HepG2 (cell line): ENCODE measurements at regions not wholly inside any gene's neighbourhood (a gene's known extent, or its start where the extent isn't known, plus 50 kb on each side); places are given as distances from the start of the nearest gene placed in this dataset.

Source experiments
- ATAC-seq: fragments of 200-7000 bp; cut with Tn5 transposase; 3 replicates; pipeline ENCODE4 v1.9.1; 2020; ENCODE audit warnings: mild to moderate bottlenecking, moderate library complexity
- BruUV-seq: library from RNA; stranded (reverse); fragments of 400-500 nt; replicated peaks from 2 replicates; lab custom pipeline; 2021; lab: Mats Ljungman, UMichigan
- CTCF ChIA-PET: fragments of 300-600 bp; formaldehyde crosslinking; extraction: SDS; loops from one replicate; lab custom pipeline; 2021; ENCODE audit warnings: low total read pairs, inconsistent platforms, low intra/inter-chr PET ratio; lab: Yijun Ruan, JAX
- POLR2A ChIA-PET: fragments of 350-600 bp; sonication (Branson Sonifier 250); formaldehyde crosslinking; loops from one replicate; lab custom pipeline; 2020; ENCODE audit warnings: antibody characterized with exemption, inconsistent platforms; lab: Yijun Ruan, JAX
- DNase-seq: peaks from one replicate; pipeline ENCODE4 v3.0.0-alpha.2; 2015; ENCODE audit warnings: low spot score
- FAIRE-seq: peaks from 3 replicates; lab custom pipeline; 2011; peaks lifted over from hg19 to GRCh38; lab: Jason Lieb, UNC
- H2AFZ ChIP-seq: one replicate; pipeline ENCODE4 v1.6.1; 2011; ENCODE audit warnings: low read length, inconsistent platforms
- H3K27ac ChIP-seq: fragments of 300-600 bp; 3 replicates; pipeline ENCODE4 v1.8.0; 2011; ENCODE audit warnings: mixed run types, mild to moderate bottlenecking, mixed read lengths, low read length, inconsistent platforms; ENCODE audit not compliant: insufficient read depth; ENCODE audit errors: extremely low read length
- H3K27me3 ChIP-seq, 2 experiments: fragments of 200-600 bp in 1 of 2; 2 replicates in 1 of 2; 3 replicates in 1 of 2; pipeline versions ENCODE4 v1.6.0 to v1.8.0; 2011; ENCODE audit warnings: low read length in 2 of 2, mild to moderate bottlenecking in 2 of 2, moderate library complexity in 2 of 2, inconsistent platforms in 1 of 2; ENCODE audit not compliant: insufficient read depth in 2 of 2, control insufficient read depth in 1 of 2
- H3K36me3 ChIP-seq, 2 experiments: fragments of 200-600 bp in 1 of 2; replicated peaks in 1 of 2; 2 replicates in 1 of 2; 3 replicates in 1 of 2; pipeline versions ENCODE4 v1.5.1 to v1.8.0; 2011; ENCODE audit warnings: low read length in 2 of 2, inconsistent platforms in 1 of 2; ENCODE audit not compliant: insufficient read depth in 2 of 2, control insufficient read depth in 1 of 2
- H3K4me1 ChIP-seq: 2 replicates; pipeline ENCODE4 v1.5.1; 2012; ENCODE audit warnings: low read length, inconsistent platforms; ENCODE audit not compliant: insufficient read depth
- H3K4me2 ChIP-seq: 2 replicates; pipeline ENCODE4 v1.6.0; 2011; ENCODE audit warnings: low read depth, low read length, inconsistent platforms
- H3K4me3 ChIP-seq, 3 experiments: fragments of 200-600 bp in 1 of 3; sonication (generic), shearing (Covaris generic) in 1 of 3; replicated peaks in 1 of 3; 2 replicates each; pipeline ENCODE4 v1.5.1; 2011 to 2016; ENCODE audit warnings: low read length in 3 of 3, inconsistent platforms in 2 of 3, low read depth in 2 of 3, mild to moderate bottlenecking in 2 of 3, control low read depth in 1 of 3, mixed read lengths in 1 of 3; ENCODE audit not compliant: insufficient read depth in 1 of 3
- H3K79me2 ChIP-seq: one replicate; pipeline ENCODE4 v1.6.1; 2011; ENCODE audit warnings: low read length, inconsistent platforms; ENCODE audit not compliant: insufficient read depth
- H3K9ac ChIP-seq: 2 replicates; pipeline ENCODE4 v1.6.0; 2011; ENCODE audit warnings: mild to moderate bottlenecking, low read depth, low read length, inconsistent platforms; ENCODE audit not compliant: insufficient read depth
- H3K9me3 ChIP-seq: 2 replicates; pipeline ENCODE4 v1.5.1; 2012; ENCODE audit warnings: mild to moderate bottlenecking, low read length
- H4K20me1 ChIP-seq: 2 replicates; pipeline ENCODE4 v1.6.0; 2011; ENCODE audit warnings: inconsistent platforms, mild to moderate bottlenecking, low read length, moderate library complexity; ENCODE audit not compliant: insufficient read depth
- RARG ChIP-seq: sonication (generic); formaldehyde crosslinking; IDR thresholded peaks from 2 replicates; pipeline ENCODE4 v1.4.0; 2020; ENCODE audit warnings: low read depth, mild to moderate bottlenecking, missing genetic modification reagents
- TGIF2 ChIP-seq: IDR thresholded peaks from 2 replicates; pipeline ENCODE4 v1.6.1; 2016; ENCODE audit warnings: control low read depth, missing compliant biosample characterization
- ZIK1 ChIP-seq: sonication (generic); formaldehyde crosslinking; IDR thresholded peaks from 2 replicates; pipeline ENCODE4 v1.5.0; 2020; ENCODE audit warnings: mild to moderate bottlenecking, low read depth, missing genetic modification reagents, borderline replicate concordance
- ZNF674 ChIP-seq: sonication (generic); formaldehyde crosslinking; IDR thresholded peaks from 2 replicates; pipeline ENCODE4 v1.5.0; 2020; ENCODE audit warnings: low read depth, mild to moderate bottlenecking, missing genetic modification reagents
- WGBS: methylation state at CpG from one replicate; pipeline ENCODE4 v1.1.6; 2017; ENCODE audit warnings: low lambda C conversion rate; 5-methylcytosine and 5-hydroxymethylcytosine counted together
- in situ Hi-C: cut with HindIII; loops from 2 replicates; pipeline ENCODE4 v1.10.0; 2017; ENCODE audit warnings: low pct_unique_long_range_greater_than_20kb; ENCODE audit not compliant: extremely low pct_ligation_motif_present
- intact Hi-C: fragments of 100-400 bp; cut with micrococcal nuclease; formaldehyde crosslinking; loops from one replicate; pipeline ENCODE4 v1.10.0; 2022; ENCODE audit not compliant: unreplicated experiment
- TF ChIP-seq, protein P1 (sequence below): sonication (generic); formaldehyde crosslinking; IDR thresholded peaks from 2 replicates; pipeline ENCODE4 v1.8.1; 2023; ENCODE audit warnings: missing genetic modification reagents, mild to moderate bottlenecking, borderline replicate concordance
- TF ChIP-seq, protein P2 (sequence below): sonication (generic); formaldehyde crosslinking; IDR thresholded peaks from one replicate; pipeline ENCODE4 v1.5.1; 2020; ENCODE audit warnings: mild to moderate bottlenecking, missing genetic modification reagents; ENCODE audit errors: not compliant biosample characterization

DNA sequence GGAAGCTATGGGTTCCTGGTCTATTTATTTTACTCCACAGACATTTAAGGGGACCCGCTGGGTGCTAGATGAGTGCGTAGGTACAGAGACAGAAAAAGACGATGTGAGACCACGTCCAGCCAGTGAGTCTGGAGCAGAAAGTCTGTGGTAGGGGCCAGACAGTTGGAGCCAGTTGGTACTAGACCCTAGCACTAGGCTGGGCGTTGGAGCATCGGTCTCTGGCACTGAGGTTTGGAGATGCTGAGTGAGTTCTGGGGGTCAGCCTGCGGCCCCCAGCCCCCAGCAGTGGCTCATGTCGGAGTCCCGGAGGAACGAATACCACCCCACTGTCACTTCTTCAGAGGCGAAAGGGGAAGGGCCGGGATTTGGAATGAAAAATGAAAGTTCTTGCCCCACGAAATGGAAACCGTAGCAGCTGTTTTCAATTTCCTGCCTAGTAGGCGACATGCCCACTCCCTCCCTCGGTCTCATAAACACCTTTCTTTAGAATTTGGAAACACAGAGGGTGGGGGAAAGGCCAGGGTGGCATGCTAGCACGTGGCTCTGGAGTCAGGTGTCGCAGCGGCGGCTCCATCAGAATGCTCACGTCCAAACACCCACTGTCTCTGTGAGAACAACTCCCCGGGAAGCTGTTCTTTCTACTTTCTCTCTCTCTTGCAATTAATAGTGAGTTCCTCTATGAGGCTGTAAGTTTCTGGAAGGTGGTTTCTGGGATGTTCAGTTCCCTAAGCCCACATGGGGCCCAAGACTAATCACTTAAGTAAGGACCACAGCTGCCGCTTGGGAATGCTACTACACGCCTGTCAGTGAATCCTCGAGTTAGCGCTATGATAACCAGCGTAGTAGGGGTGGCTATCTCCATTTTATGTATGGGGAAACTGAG lies 96.8 kb downstream of the IRF8 start:
- H3K27me3 ChIP-seq = peaks cover 4 to 54% of the 10 kb centered on the region in 2 experiments; a peak in 4 of 5 replicates
- no peak for ATAC-seq
- WGBS = 43% methylated on average over 27 of the region's 27 CpGs
- no peak for DNase-seq
- ChIA-PET CTCF (no interaction called here), POLR2A (no interaction called here)
- H3K4me1 ChIP-seq = no peaks in the 10 kb centered on the region
- H3K4me3 ChIP-seq = no peak overlapping the region
- FAIRE-seq = no peak
- intact Hi-C loops (no loop called here), in situ Hi-C loops (no loop called here)
- BruUV-seq = no TSS peak
- no peak overlapping the region for H2AFZ ChIP-seq
- no peak overlapping the region for H3K9ac ChIP-seq
- no peak overlapping the region for H3K27ac ChIP-seq
- no peaks in the 10 kb centered on the region for H4K20me1 ChIP-seq
- H3K4me2 ChIP-seq = no peak overlapping the region
- no peak for TF ChIP-seq ZNF674 (CRISPR knock-in tag)
- TF ChIP-seq, protein P1, sequence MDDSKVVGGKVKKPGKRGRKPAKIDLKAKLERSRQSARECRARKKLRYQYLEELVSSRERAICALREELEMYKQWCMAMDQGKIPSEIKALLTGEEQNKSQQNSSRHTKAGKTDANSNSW (CRISPR knock-in tag) = no peak
- no peak for TF ChIP-seq RARG (CRISPR knock-in tag)
- no peak for TF ChIP-seq ZIK1 (CRISPR knock-in tag)
- H3K79me2 ChIP-seq = no peaks in the 10 kb centered on the region
- H3K9me3 ChIP-seq = no peaks in the 10 kb centered on the region
- H3K36me3 ChIP-seq = no peaks in the 10 kb centered on the region

DNA sequence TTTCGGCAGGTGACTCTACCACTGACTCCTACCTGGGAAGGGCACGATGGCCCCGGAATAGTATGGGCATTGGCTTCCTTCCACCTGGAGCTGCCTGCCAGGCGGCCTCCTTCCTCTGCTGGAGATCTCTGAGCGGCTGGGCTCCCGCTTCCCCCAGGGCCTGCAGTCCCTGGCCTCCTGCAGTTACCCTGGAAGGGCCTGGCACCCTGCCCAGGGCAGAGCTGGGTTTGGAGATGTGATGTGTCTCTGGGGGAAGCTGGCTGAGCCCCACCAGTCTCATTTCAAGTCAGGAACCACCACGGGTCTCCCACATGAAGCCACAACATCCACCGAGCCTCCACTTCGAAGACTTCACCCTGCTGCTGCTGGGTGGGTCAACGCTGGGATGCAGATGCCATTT lies 97.9 kb downstream of the IRF8 start:
- H3K27me3 ChIP-seq = peaks cover 4 to 44% of the 10 kb centered on the region in 2 experiments; a peak in 4 of 5 replicates
- no peak for FAIRE-seq
- in situ Hi-C loops = no loop called here
- TF ChIP-seq, protein P2, sequence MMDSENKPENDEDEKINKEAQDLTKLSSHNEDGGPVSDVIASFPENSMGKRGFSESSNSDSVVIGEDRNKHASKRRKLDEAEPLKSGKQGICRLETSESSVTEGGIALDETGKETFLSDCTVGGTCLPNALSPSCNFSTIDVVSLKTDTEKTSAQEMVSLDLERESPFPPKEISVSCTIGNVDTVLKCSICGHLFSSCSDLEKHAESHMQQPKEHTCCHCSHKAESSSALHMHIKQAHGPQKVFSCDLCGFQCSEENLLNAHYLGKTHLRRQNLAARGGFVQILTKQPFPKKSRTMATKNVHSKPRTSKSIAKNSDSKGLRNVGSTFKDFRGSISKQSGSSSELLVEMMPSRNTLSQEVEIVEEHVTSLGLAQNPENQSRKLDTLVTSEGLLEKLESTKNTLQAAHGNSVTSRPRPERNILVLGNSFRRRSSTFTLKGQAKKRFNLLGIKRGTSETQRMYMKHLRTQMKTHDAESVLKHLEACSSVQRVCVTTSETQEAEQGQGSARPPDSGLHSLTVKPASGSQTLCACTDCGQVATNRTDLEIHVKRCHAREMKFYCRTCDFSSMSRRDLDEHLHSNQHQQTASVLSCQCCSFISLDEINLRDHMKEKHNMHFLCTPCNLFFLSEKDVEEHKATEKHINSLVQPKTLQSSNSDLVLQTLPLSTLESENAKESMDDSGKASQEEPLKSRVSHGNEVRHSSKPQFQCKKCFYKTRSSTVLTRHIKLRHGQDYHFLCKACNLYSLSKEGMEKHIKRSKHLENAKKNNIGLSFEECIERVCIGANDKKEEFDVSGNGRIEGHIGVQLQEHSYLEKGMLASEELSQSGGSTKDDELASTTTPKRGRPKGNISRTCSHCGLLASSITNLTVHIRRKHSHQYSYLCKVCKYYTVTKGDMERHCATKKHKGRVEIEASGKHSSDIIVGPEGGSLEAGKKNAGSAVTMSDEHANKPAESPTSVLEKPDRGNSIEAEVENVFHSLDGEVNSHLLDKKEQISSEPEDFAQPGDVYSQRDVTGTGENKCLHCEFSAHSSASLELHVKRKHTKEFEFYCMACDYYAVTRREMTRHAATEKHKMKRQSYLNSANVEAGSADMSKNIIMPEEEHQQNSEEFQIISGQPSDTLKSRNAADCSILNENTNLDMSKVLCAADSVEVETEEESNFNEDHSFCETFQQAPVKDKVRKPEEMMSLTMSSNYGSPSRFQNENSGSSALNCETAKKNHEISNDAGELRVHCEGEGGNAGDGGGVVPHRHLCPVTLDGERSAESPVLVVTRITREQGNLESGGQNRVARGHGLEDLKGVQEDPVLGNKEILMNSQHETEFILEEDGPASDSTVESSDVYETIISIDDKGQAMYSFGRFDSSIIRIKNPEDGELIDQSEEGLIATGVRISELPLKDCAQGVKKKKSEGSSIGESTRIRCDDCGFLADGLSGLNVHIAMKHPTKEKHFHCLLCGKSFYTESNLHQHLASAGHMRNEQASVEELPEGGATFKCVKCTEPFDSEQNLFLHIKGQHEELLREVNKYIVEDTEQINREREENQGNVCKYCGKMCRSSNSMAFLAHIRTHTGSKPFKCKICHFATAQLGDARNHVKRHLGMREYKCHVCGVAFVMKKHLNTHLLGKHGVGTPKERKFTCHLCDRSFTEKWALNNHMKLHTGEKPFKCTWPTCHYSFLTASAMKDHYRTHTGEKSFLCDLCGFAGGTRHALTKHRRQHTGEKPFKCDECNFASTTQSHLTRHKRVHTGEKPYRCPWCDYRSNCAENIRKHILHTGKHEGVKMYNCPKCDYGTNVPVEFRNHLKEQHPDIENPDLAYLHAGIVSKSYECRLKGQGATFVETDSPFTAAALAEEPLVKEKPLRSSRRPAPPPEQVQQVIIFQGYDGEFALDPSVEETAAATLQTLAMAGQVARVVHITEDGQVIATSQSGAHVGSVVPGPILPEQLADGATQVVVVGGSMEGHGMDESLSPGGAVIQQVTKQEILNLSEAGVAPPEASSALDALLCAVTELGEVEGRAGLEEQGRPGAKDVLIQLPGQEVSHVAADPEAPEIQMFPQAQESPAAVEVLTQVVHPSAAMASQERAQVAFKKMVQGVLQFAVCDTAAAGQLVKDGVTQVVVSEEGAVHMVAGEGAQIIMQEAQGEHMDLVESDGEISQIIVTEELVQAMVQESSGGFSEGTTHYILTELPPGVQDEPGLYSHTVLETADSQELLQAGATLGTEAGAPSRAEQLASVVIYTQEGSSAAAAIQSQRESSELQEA (CRISPR knock-in tag) = no peak
- no peak for TF ChIP-seq TGIF2 (CRISPR knock-in tag)

More for the DNA sequence above, 97.9 kb downstream of the IRF8 start:
- Histone ChIP-seq H3K9ac (no peak overlapping the region), H3K4me2 (no peak overlapping the region), H3K36me3 (no peaks in the 10 kb centered on the region), H4K20me1 (no peaks in the 10 kb centered on the region), H3K79me2 (no peaks in the 10 kb centered on the region), H3K4me3 (no peak overlapping the region), H3K27ac (no peak overlapping the region), H2AFZ (no peak overlapping the region), H3K4me1 (no peaks in the 10 kb centered on the region), H3K9me3 (no peaks in the 10 kb centered on the region)
- CTCF ChIA-PET = no interaction called here
- ATAC-seq (no peak), DNase-seq (no peak)
- BruUV-seq = no TSS peak
- WGBS = 41% methylated on average over 8 of the region's 10 CpGs
- POLR2A ChIA-PET = no interaction called here
- intact Hi-C loops = no loop called here
